ENCODE measurements at regions not wholly inside any gene's neighbourhood (a gene's known extent, or its start where the extent isn't known, plus 50 kb on each side); places are given as distances from the start of the nearest gene placed in this dataset.

- Mint-ChIP-seq H3K36me3 (ENCODE audit: low read depth, unreplicated experiment) (no peaks in the 10 kb centered on the region), H3K9me3 (ENCODE audit: unreplicated experiment) (no peaks in the 10 kb centered on the region), H3K27ac (ENCODE audit: unreplicated experiment) (no peak overlapping the region), H3K4me1 (ENCODE audit: unreplicated experiment) (no peaks in the 10 kb centered on the region), H3K27me3 (ENCODE audit: unreplicated experiment) (peaks cover 1% of the 10 kb centered on the region), H3K4me3 (ENCODE audit: unreplicated experiment) (no peak overlapping the region)
- no peak for DNase-seq (ENCODE audit: low spot score)
- TF ChIP-seq, protein P1, sequence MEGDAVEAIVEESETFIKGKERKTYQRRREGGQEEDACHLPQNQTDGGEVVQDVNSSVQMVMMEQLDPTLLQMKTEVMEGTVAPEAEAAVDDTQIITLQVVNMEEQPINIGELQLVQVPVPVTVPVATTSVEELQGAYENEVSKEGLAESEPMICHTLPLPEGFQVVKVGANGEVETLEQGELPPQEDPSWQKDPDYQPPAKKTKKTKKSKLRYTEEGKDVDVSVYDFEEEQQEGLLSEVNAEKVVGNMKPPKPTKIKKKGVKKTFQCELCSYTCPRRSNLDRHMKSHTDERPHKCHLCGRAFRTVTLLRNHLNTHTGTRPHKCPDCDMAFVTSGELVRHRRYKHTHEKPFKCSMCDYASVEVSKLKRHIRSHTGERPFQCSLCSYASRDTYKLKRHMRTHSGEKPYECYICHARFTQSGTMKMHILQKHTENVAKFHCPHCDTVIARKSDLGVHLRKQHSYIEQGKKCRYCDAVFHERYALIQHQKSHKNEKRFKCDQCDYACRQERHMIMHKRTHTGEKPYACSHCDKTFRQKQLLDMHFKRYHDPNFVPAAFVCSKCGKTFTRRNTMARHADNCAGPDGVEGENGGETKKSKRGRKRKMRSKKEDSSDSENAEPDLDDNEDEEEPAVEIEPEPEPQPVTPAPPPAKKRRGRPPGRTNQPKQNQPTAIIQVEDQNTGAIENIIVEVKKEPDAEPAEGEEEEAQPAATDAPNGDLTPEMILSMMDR (IDR thresholded peaks at IDR 0.05; ENCODE audit: unreplicated experiment), result no peak
These were observed 1151.1 kb downstream of the GATA3 start for GRCh38 chr10:9205558-9205957.

DNA sequence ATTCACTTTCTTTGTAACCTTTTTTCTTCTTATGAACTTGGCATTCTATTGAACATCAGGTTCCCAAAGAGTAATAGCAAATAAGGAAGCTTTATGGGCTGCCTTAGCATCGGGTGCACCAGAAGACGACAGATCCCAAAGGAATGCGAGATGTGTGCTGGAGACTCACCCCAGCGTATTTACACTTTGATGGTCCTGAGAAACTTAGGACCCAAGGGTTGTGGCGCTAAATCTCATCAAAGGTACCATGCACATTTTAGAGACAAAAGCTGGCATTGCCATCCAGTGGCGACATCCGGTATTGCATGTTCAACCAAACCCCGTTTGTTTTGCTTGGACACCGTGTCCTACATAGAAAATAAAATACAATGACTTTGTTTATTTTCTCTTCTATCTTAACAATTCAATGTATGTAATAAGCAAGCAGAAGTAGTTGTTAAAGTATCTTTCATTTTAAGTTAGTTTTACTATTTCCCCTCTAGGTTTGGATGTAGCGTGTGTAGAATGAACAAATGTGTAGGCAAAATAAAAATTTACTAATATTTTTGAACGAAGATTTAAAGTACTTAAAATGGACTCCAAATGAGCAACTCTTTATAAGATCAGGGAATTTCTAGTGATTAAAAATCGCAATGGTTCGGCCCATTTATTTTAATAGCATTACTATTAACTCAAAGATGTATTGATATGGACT lies 1154.8 kb downstream of the GATA3 start:
- DNase-seq (ENCODE audit: low spot score), result peak; percentile 80
- Mint-ChIP-seq H3K4me1 (ENCODE audit: unreplicated experiment) (peaks cover 3% of the 10 kb centered on the region), H3K27me3 (ENCODE audit: unreplicated experiment) (peaks cover 1% of the 10 kb centered on the region), H3K36me3 (ENCODE audit: low read depth, unreplicated experiment) (no peaks in the 10 kb centered on the region), H3K9me3 (ENCODE audit: unreplicated experiment) (no peaks in the 10 kb centered on the region), H3K4me3 (ENCODE audit: unreplicated experiment) (no peak overlapping the region), H3K27ac (ENCODE audit: unreplicated experiment) (no peak overlapping the region)
- TF ChIP-seq, protein P1 (IDR thresholded peaks at IDR 0.05; ENCODE audit: unreplicated experiment), result peak; percentile 99

- Mint-ChIP-seq H3K27ac (ENCODE audit: unreplicated experiment) (no peak overlapping the region), H3K27me3 (ENCODE audit: unreplicated experiment) (peaks cover 1% of the 10 kb centered on the region), H3K4me3 (ENCODE audit: unreplicated experiment) (no peak overlapping the region), H3K36me3 (ENCODE audit: low read depth, unreplicated experiment) (no peaks in the 10 kb centered on the region), H3K9me3 (ENCODE audit: unreplicated experiment) (no peaks in the 10 kb centered on the region), H3K4me1 (ENCODE audit: unreplicated experiment) (peaks cover 10% of the 10 kb centered on the region)
- TF ChIP-seq, protein P1 (IDR thresholded peaks at IDR 0.05; ENCODE audit: unreplicated experiment), result peak; percentile 32
- no peak for DNase-seq (ENCODE audit: low spot score)
These were observed 1156.7 kb downstream of the GATA3 start for GRCh38 chr10:9211228-9211627.

DNA sequence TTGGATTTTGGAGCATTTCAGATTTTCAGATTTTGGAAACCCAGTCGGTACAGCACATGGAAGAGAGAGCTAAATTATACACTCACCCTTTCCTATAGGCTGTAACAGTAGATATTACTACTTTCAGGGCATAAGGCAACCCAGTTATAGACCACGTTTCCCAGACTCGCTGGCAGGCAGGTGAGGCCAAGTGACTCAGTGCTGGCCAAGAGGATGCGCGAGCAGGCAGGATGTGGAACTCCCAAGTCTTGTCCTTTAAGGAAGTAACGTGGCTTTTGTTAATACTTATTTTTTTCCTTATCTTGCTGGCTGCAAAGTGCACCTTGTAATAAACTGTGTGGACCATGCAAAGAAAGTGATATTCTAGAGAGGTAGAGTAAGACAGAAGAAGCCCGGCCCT lies 1160.1 kb downstream of the GATA3 start:
- Mint-ChIP-seq H3K4me1 (ENCODE audit: unreplicated experiment) (peaks cover 18% of the 10 kb centered on the region), H3K27me3 (ENCODE audit: unreplicated experiment) (peaks cover 1% of the 10 kb centered on the region), H3K36me3 (ENCODE audit: low read depth, unreplicated experiment) (no peaks in the 10 kb centered on the region), H3K27ac (ENCODE audit: unreplicated experiment) (no peak overlapping the region), H3K9me3 (ENCODE audit: unreplicated experiment) (no peaks in the 10 kb centered on the region), H3K4me3 (ENCODE audit: unreplicated experiment) (no peak overlapping the region)
- no peak for DNase-seq (ENCODE audit: low spot score)
- TF ChIP-seq, protein P1 (IDR thresholded peaks at IDR 0.05; ENCODE audit: unreplicated experiment), result no peak

DNA sequence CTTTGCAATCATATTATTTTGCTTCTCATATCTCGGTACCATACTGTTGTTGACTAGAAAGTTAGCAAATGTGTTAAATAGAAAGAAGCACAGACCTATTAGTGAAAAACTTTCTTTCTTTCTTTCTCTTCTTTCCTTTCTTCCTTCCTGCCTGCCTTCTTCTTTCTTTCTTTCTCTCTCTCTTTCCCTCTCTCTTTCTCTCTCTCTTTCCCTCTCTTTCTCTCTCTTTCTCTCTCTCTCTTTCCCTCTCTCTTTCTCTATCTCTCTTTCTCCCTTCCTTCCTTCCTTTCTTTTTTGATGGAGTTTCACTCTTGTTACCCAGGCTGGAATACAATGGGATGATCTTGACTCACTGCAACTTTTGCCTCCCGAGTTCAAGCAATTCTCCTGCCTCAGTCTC lies 1160.6 kb downstream of the GATA3 start:
- DNase-seq (ENCODE audit: low spot score), result no peak
- Mint-ChIP-seq H3K4me1 (ENCODE audit: unreplicated experiment) (peaks cover 23% of the 10 kb centered on the region), H3K36me3 (ENCODE audit: low read depth, unreplicated experiment) (no peaks in the 10 kb centered on the region), H3K9me3 (ENCODE audit: unreplicated experiment) (no peaks in the 10 kb centered on the region), H3K4me3 (ENCODE audit: unreplicated experiment) (no peak overlapping the region), H3K27me3 (ENCODE audit: unreplicated experiment) (peaks cover under 1% of the 10 kb centered on the region), H3K27ac (ENCODE audit: unreplicated experiment) (no peak overlapping the region)
- TF ChIP-seq, protein P1 (IDR thresholded peaks at IDR 0.05; ENCODE audit: unreplicated experiment), result no peak
